NB4 (cell line): ENCODE measurements at regions not wholly inside any gene's neighbourhood (a gene's known extent, or its start where the extent isn't known, plus 50 kb on each side); places are given as distances from the start of the nearest gene placed in this dataset.

Experiments
- DNase-seq: peaks from one replicate; pipeline ENCODE4 v3.0.0; 2010; ENCODE audit warnings: low read depth
- H3K4me3 ChIP-seq: one replicate; pipeline ENCODE4 v1.5.1; 2011; ENCODE audit warnings: mild to moderate bottlenecking, low read depth, low read length, moderate library complexity
- CTCF ChIP-seq: IDR thresholded peaks from one replicate; pipeline ENCODE4 v1.5.1; 2012; ENCODE audit warnings: low read depth, low read length
- MAX ChIP-seq: IDR thresholded peaks from 2 replicates; pipeline ENCODE4 v1.6.1; 2011; ENCODE audit warnings: low read depth, low read length
- MYC ChIP-seq: IDR thresholded peaks from 2 replicates; pipeline ENCODE4 v1.6.1; 2011; ENCODE audit warnings: low read depth, low read length
- POLR2A ChIP-seq: IDR thresholded peaks from 2 replicates; pipeline ENCODE4 v1.6.1; 2011; ENCODE audit warnings: mild to moderate bottlenecking; ENCODE audit not compliant: insufficient read length; ENCODE audit errors: extremely low read depth

- DNase-seq, result peak; percentile 50
- no peak overlapping the region for H3K4me3 ChIP-seq
- no peak for TF ChIP-seq POLR2A
- peak; percentile 14; the same call in 1 of the 2 replicates for TF ChIP-seq MAX
Observed at GRCh38 chr5:141734501-141735229, 52.6 kb upstream of the ARAP3 start.

- no peak for TF ChIP-seq MAX
- no peak for TF ChIP-seq POLR2A
- no peak for TF ChIP-seq CTCF
- TF ChIP-seq MYC, result no peak
Observed at GRCh38 chr5:141733198-141733597, 51.2 kb upstream of the ARAP3 start.

GRCh38 chr5:141732417-141732816, 50.4 kb upstream of the ARAP3 start:
- no peak for TF ChIP-seq MAX
- TF ChIP-seq CTCF, result no peak
- TF ChIP-seq POLR2A, result no peak
- no peak for TF ChIP-seq MYC
- H3K4me3 ChIP-seq, result no peak overlapping the region
- DNase-seq, result no peak

More at GRCh38 chr5:141733198-141733597, 51.2 kb upstream of the ARAP3 start:
- H3K4me3 ChIP-seq, result no peak overlapping the region
- DNase-seq, result no peak
